ENCODE measurements at regions not wholly inside any gene's neighbourhood (a gene's known extent, or its start where the extent isn't known, plus 50 kb on each side); places are given as distances from the start of the nearest gene placed in this dataset.

DNA sequence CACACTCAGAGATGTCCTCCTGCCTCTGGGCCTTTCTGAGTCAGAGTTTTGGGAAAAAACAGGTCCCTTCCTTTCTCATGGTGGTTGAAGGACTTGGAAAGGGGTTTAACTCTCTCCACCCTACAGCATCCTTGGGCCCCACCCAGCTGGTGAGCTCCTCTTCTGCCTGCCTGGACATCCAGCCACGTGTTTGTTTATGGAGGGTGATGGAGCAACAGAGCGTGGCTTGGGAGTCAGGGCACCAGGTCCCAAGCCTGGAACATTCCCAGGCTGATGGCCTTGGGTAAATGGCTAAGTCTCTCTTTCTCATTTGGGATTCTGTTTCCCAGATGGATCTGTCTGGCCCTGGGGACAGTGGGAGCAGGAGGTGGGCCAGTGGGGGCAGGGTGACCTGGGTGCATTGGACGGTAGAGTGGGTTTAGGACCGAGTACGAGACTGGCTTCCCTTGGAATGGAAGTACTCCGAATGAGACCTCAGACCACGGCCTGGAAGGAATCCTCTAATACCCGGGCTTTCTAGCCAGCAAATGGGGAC is 141.1 kb upstream of the IRX2 start:
- Histone ChIP-seq H3K4me1 (replicated peaks; ENCODE audit: insufficient read depth) (no peaks in the 10 kb centered on the region), H2AFZ (no peak overlapping the region), H3K4me2 (no peak overlapping the region), H3K9me3 (ENCODE audit: insufficient read depth, low read depth) (no peaks in the 10 kb centered on the region), H3K79me2 (ENCODE audit: low read depth) (no peaks in the 10 kb centered on the region), H3K27me3 (ENCODE audit: insufficient read depth, low read depth) (peaks cover 98% of the 10 kb centered on the region), H3K27ac (no peak overlapping the region), H4K20me1 (ENCODE audit: insufficient read depth) (no peaks in the 10 kb centered on the region), H3K4me3 (no peak overlapping the region), H3F3A (ENCODE audit: insufficient read depth, low read depth) (no peaks in the 10 kb centered on the region), H3K9me2 (ENCODE audit: insufficient read depth) (no peaks in the 10 kb centered on the region), H3K36me3 (ENCODE audit: low read depth) (no peaks in the 10 kb centered on the region)
- intact Hi-C loops (cut with micrococcal nuclease; ENCODE audit: unreplicated experiment): no loop called here
- BruUV-seq (replicated peaks): no TSS peak
- DNase-seq: no peak
- no peak for TF ChIP-seq EZH2 (IDR thresholded peaks at IDR 0.05; ENCODE audit: low read depth)
- TF ChIP-seq, protein P1, sequence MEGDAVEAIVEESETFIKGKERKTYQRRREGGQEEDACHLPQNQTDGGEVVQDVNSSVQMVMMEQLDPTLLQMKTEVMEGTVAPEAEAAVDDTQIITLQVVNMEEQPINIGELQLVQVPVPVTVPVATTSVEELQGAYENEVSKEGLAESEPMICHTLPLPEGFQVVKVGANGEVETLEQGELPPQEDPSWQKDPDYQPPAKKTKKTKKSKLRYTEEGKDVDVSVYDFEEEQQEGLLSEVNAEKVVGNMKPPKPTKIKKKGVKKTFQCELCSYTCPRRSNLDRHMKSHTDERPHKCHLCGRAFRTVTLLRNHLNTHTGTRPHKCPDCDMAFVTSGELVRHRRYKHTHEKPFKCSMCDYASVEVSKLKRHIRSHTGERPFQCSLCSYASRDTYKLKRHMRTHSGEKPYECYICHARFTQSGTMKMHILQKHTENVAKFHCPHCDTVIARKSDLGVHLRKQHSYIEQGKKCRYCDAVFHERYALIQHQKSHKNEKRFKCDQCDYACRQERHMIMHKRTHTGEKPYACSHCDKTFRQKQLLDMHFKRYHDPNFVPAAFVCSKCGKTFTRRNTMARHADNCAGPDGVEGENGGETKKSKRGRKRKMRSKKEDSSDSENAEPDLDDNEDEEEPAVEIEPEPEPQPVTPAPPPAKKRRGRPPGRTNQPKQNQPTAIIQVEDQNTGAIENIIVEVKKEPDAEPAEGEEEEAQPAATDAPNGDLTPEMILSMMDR (conservative IDR thresholded peaks at IDR 0.05): no peak
- POLR2A ChIA-PET (ENCODE audit: unreplicated experiment): no interaction called here
- CTCF ChIA-PET: no interaction called here

DNA sequence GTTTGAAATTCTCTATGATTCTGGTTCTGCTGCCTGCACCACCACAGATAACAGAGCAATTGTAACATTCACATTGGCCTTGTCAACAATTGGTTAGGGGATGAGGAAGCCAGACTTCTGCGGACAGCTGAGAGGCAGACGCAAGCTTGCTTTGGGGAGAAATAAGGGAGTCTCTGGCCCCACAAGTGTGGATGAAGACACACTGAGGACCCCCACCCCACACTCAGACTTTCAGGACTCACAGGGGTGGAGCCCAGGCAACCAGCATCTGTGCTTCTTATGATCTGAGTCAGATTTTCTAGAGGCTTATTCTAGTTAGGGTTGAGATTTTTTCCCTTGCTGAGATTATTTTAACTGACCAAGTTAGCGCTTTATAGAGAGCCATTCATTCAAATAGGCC is 140.3 kb upstream of the IRX2 start:
- intact Hi-C loops (cut with micrococcal nuclease; ENCODE audit: unreplicated experiment): no loop called here
- H3K27ac ChIP-seq: no peak overlapping the region
- CTCF ChIA-PET: no interaction called here

GRCh38 chr5:2890011-2890410 is 138.5 kb upstream of the IRX2 start:
- TF ChIP-seq EZH2 (IDR thresholded peaks at IDR 0.05; ENCODE audit: low read depth): no peak
- TF ChIP-seq, protein P1 (conservative IDR thresholded peaks at IDR 0.05): no peak
- Histone ChIP-seq H3K9me3 (ENCODE audit: insufficient read depth, low read depth) (no peaks in the 10 kb centered on the region), H3F3A (ENCODE audit: insufficient read depth, low read depth) (no peaks in the 10 kb centered on the region), H3K4me1 (replicated peaks; ENCODE audit: insufficient read depth) (no peaks in the 10 kb centered on the region), H3K27me3 (ENCODE audit: insufficient read depth, low read depth) (peaks cover 98% of the 10 kb centered on the region), H3K79me2 (ENCODE audit: low read depth) (no peaks in the 10 kb centered on the region), H4K20me1 (ENCODE audit: insufficient read depth) (no peaks in the 10 kb centered on the region), H3K27ac (no peak overlapping the region), H3K9me2 (ENCODE audit: insufficient read depth) (no peaks in the 10 kb centered on the region), H3K4me2 (no peak overlapping the region), H2AFZ (no peak overlapping the region), H3K4me3 (no peak overlapping the region), H3K36me3 (ENCODE audit: low read depth) (no peaks in the 10 kb centered on the region)
- BruUV-seq (replicated peaks): no TSS peak
- POLR2A ChIA-PET (ENCODE audit: unreplicated experiment): no interaction called here
- intact Hi-C loops (cut with micrococcal nuclease; ENCODE audit: unreplicated experiment): no loop called here
- CTCF ChIA-PET: no interaction called here
- DNase-seq: no peak

More for the DNA sequence above, 140.3 kb upstream of the IRX2 start:
- DNase-seq: no peak
- Histone ChIP-seq H3K36me3 (ENCODE audit: low read depth) (no peaks in the 10 kb centered on the region), H3K4me1 (replicated peaks; ENCODE audit: insufficient read depth) (no peaks in the 10 kb centered on the region), H3F3A (ENCODE audit: insufficient read depth, low read depth) (no peaks in the 10 kb centered on the region), H3K4me2 (no peak overlapping the region), H3K79me2 (ENCODE audit: low read depth) (no peaks in the 10 kb centered on the region), H3K9me2 (ENCODE audit: insufficient read depth) (no peaks in the 10 kb centered on the region), H3K4me3 (no peak overlapping the region), H3K9me3 (ENCODE audit: insufficient read depth, low read depth) (no peaks in the 10 kb centered on the region), H4K20me1 (ENCODE audit: insufficient read depth) (no peaks in the 10 kb centered on the region), H2AFZ (no peak overlapping the region), H3K27me3 (ENCODE audit: insufficient read depth, low read depth) (peaks cover 98% of the 10 kb centered on the region)
- BruUV-seq (replicated peaks): no TSS peak
- POLR2A ChIA-PET (ENCODE audit: unreplicated experiment): no interaction called here
- no peak for TF ChIP-seq EZH2 (IDR thresholded peaks at IDR 0.05; ENCODE audit: low read depth)
- TF ChIP-seq, protein P1 (conservative IDR thresholded peaks at IDR 0.05): no peak
